Stimulated activated naive CD4-positive, alpha-beta T cell treated with Interleukin-2 at 50 U/mL for 16 hours (primary cell): ENCODE measurements at regions not wholly inside any gene's neighbourhood (a gene's known extent, or its start where the extent isn't known, plus 50 kb on each side); places are given as distances from the start of the nearest gene placed in this dataset.

Experiments
- DNase-seq: peaks from one replicate; lab custom pipeline; 2025; lab: John Stamatoyannopoulos, UW

DNA sequence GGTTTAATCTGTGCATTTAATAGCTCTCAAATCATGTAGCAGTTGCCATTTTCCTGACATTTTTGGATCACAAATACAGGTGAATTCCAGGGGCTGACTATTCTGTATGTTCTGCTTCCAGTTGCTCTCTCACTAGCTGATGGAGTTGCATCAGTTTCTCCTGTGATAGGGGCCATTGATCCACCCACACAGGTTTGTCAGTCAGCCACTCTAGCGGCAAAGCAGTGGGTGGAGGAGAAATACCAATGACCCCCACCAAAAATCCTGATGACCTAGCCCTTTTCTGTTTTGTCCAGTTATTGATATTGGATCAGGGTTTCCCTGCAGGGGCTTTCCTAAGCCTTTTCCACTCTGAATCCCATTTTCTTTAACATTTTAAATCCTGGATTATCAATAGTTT is 72.3 kb upstream of the BTN3A2 start:
- no peak for DNase-seq

DNA sequence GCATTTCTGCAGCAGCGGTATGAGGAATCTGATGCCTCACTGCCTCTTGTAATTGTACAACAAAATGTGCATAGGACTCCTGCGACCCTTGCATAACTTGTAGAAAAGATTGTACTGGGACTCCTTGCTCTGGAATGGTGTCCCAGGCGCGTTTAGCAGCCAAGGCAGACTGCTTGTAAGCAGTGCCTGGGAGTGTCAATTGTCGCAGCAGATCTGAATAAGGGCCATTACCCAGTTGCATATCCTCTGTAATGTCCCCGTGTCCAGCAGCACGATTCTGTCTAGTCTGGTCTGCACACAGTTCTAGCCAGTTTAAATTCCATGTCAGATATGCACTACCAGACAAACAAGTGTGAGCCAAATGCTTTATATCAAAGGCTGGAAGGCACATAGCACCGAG is 70.7 kb upstream of the BTN3A2 start:
- no peak for DNase-seq

GRCh38 chr6:26295691-26296555 is 69.1 kb upstream of the BTN3A2 start:
- DNase-seq: no peak

- no peak for DNase-seq
These were observed 68.5 kb upstream of the BTN3A2 start for GRCh38 chr6:26296556-26296856.

- no peak for DNase-seq
These were observed 67.9 kb upstream of the BTN3A2 start for GRCh38 chr6:26296857-26297648.

- DNase-seq: no peak
These were observed 65.5 kb upstream of the BTN3A2 start for GRCh38 chr6:26299286-26300042.

DNA sequence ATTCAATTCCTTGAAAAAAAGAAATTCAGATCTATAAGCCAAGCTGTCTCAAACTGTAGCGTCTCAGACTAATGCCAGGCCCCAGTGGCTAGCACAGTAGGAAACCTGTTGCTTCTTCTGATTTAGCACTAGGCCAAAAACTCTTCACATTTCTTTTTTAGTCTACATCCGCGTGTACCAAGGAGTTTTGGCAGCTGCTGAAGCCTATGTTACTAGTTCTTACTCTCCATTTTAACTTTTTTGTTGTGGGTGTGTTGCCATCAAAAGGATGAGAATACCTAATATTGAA is 65.0 kb upstream of the BTN3A2 start:
- DNase-seq: no peak

DNA sequence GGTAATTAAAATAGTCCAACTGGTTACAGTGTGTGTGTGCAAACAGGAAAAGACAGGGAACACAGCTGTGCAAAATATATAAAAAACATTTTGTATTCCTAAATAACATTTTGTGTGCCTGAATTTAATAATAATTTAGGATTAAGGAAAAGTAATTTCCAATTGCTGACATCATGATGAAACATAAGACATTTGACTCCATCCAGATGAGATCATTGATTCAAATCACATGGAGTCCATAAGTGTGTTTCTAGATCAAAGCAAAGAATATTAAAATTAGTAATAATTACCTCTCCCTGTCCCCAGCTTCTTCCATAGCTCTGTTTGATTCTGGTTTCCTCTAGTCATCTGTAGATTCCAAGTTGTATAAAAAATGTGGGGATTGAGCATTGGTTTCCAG is 64.6 kb upstream of the BTN3A2 start:
- no peak for DNase-seq

DNA sequence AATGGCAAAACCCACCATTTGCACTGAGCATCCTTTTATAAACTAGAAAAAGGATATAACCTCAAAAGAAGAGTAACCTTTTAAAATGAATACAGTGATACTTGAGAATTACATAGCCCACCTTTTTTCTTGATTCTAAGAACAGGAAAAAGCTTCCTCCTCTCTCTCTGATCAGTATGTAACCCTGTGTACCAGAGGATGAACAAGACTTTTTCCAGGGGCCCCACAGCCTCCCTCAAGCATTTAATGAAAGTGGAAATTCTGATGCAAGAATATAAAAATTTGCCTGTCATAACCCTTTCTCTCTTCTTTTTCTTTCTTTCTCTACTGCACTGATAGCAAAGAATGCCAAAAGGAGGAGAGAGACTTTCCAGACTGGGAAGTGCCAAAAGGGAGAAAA is 64.2 kb upstream of the BTN3A2 start:
- no peak for DNase-seq

DNA sequence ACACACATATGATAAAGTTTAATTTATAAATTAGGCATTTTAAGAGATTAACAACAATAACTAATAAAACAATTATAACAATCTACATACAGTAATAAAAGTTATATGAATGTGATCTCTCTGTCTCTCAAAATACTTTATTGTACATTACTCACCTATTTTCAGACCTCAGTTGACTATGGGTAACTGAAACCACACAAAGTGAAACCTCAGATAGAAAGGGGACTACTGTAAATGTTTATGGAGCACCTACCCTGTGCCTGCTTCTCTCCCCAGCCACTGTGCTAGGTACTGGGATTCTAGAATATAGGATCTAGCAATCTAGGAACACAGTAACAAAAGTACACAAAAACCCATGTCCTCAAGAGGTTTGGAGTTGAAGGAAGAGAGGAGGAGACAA is 63.4 kb upstream of the BTN3A2 start:
- no peak for DNase-seq

DNA sequence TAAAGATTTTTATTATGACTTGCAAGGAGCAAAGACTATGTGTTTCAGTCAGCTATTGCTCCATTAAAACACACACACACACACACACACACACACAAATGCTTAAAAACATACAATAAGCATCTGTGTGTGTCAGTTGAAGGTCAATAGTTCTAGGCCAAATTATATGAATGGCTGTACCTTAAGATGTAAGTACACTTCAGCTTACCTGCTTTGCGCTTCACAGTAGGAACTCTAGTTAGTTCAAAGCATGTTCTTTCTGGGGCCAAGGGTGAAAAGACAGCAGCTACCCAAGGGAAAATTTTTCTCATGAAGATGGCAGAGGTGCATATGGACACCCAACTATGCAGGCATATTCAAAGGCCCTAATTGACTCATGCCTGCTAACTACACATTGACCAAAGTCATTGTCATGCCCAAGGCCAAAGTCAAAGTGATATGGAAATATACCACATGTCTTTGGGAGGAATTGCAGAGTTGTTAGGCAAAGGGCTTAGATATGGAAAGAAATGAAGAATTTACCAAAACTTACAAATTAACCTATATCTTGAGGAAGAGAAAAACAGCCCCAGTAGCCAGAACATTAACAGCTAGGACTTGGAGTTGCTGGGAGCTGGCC is 61.9 kb upstream of the BTN3A2 start:
- DNase-seq: no peak

DNA sequence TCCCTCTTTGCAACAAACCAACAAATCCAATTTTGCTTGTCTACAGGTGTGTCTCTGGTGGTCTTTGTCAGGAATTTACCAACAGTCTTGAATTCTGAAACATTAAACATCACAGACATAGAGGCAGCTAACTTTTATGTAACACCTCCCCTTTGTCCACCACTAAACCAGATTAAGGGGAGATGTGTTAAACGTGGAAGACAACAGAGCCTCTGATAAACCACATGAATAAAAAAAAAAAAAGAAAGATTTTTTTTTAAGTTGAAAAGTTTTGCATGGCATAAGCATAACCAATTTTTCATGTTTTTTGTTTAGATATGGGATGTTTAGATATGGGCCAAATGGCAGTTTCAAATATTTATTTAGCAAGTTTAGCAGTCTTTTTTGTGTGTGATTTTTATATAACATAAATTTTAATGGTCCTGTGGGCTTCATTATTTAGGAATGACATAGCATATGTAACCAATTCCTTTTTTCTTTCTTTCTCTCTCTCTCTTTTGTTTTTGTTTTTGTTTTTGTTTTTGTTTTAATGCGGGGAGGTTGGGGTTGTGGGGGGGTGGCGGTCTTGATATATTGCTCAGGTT is 60.7 kb upstream of the BTN3A2 start:
- no peak for DNase-seq

DNA sequence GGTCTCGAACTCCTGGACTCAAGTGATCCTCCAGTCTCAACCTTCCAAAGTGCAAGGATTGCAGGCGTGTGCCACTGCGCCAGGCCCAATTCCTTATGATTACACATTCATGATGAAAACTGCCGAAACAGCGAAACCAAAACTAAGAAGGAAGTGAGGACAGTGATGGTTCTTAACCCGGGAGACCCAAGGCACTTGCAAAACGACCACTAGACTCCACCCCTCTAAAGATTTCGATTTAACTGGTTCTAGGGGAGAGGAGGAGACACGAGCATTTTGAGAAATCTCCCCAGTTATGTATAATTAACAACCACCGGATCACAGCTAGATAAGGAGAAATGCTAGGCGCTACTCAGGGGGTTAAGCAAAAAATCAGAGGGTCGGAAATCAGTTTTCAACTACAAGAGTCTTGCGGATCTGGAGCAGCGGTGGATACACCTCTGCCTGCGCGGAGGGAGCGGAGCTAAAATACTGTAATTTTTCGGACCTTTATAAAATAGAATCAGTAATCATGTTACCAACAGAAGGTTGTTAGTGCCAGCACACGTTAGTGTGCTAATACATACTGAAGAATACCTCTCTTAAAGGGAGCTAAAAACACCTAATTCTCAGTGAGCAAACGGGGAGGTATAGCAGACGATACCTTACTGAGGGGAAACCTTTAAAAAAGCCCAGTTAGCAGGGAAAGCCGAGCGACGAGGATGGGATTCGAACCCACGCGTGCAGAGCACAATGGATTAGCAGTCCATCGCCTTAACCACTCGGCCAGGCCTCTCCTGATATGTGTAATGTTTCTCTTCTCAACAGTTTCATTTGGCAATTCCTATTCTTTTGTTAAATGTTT is 60.0 kb upstream of the BTN3A2 start:
- DNase-seq: peak; percentile 68

DNA sequence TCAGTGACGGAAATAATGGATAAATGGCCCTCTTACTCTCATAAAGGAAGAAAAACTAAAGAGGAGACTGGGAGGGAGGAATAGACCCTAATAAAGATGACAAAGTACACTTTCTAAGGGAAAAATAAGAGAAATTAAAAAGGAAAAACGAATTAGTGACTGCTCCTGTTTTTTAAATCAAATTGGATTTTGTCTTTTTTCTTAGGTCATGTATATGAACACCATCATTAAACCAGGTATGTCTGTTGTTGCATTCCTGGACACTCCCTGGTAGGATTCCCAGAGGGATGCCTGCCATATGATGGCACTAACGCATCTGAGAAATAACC is 59.4 kb upstream of the BTN3A2 start:
- no peak for DNase-seq

DNA sequence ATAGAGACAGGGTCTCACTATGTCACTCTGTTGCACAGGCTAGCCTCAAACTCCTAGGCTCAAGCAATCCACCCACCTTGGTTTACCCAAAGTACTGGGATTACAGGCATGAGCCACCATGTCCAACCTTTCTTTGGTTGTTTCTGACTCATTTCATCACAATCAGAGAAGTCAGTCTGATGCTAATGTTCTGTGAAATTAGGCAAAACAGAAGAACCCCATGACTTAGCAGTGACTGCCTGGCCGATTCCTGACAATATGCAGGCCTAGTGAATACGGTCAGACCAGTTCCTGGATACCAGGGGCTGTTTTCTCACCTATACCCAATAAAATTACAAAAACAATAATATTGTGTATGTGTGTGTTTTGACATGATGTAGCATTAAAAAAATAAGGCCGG is 58.8 kb upstream of the BTN3A2 start:
- DNase-seq: no peak

DNA sequence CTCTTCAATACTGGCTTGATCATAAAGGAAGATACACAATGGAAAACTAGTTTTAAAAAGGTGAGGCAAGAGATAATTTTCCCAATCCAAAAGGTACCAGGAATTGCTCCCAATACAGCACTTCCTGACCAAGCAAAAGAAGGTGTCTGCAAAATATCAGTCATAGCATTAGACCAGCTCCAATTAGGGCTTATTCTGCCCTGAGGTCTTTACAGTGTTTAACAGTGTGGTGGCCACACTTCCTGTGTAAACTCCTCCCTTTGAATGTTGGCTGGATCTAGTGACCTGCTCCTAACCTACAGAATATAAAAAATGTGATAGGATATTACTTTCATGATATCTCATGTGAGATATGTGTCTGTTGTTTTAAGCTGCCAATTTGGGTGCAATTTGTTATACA is 57.1 kb upstream of the BTN3A2 start:
- no peak for DNase-seq

GRCh38 chr6:26309731-26310142 is 55.3 kb upstream of the BTN3A2 start:
- no peak for DNase-seq

GRCh38 chr6:26311012-26311384 is 54.0 kb upstream of the BTN3A2 start:
- DNase-seq: peak; percentile 13

DNA sequence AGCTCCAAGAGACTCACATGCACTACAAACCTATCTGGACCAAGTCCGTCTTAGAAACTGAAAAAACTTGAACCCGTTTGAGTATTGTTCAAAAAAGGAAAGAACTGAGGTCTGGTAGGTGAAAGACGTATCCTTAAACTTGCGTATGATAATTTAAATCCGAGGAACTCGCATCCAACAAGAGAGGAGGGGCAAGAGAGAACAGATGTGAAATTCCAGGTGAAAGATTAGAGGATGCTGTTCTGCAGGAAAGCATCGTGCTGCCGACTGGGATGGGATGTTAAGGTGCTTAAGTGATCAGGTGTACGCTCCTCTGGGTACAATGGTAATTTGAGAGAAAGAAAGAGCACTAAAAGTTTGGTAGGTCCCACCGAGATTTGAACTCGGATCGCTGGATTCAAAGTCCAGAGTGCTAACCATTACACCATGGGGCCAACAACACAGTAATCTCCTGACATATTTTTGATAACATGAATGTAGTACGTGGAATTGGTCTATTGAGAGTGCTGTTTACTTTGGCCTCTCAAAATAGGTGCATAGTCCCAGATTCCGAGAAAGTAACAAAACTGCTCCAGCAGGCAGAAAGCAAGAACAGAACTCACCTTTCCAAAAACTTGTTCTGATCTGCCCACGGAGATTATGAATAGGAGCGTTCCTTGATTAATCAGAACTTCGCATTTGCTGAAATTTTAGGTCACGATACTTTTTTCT is 53.5 kb upstream of the BTN3A2 start:
- peak; percentile 15 for DNase-seq

DNA sequence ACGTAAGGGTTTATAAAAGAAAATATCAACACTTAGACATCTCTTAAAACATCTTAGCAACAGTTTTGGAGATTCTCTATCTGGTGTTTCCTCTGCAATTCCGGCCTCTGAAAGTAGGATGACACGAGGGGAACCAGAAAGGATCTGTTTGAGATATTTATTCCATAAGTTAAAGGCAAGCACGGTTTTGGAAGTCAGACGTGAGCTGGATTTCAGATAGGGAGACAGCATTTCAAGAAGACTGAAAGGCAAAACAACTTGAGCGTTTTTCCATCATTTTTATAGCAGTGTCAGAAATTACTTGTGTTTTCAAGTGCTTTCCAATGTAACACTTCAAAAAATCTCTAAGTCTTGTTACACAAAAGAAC is 52.9 kb upstream of the BTN3A2 start:
- DNase-seq: no peak
